ENCODE measurements at regions not wholly inside any gene's neighbourhood (a gene's known extent, or its start where the extent isn't known, plus 50 kb on each side); places are given as distances from the start of the nearest gene placed in this dataset.
"Not testable (repeated sequence)": the region's sequence is repeated elsewhere in the genome, so short reads cannot be mapped to it uniquely, and the experiment has no call there.

GRCh38 chr5:14928661-14929060, 57.1 kb upstream of the ANKH start:
- no CpG with 5 or more reads among the region's 1 CpG for WGBS, 2 donors (ENCODE audit: extremely low coverage in 2 of 2, insufficient read length in 2 of 2, insufficient replicate concordance in 1 of 2)

GRCh38 chr5:14925326-14925725, 53.7 kb upstream of the ANKH start:
- H3K18ac ChIP-seq (ENCODE audit: low read length), result no peak overlapping the region
- no peak for DNase-seq (ENCODE audit: low spot score)
- no peak overlapping the region for H3K23ac ChIP-seq (ENCODE audit: low read depth, low read length, poor library complexity)
- no peak overlapping the region for H2BK15ac ChIP-seq (ENCODE audit: low read length)
- H3K36me3 ChIP-seq (replicated peaks in 1 of 2; ENCODE audit: control insufficient read depth in 2 of 2, insufficient read depth in 2 of 2, low read length in 2 of 2), result no peaks in the 10 kb centered on the region
- H3K79me1 ChIP-seq (ENCODE audit: low read depth, low read length), result no peaks in the 10 kb centered on the region
- H4K8ac ChIP-seq (ENCODE audit: low read depth, low read length), result no peak overlapping the region
- H3K27me3 ChIP-seq (ENCODE audit: control insufficient read depth in 3 of 3, insufficient read depth in 3 of 3, low read depth in 1 of 3, low read length in 3 of 3), result peaks cover 0 to under 1% (median 0%) of the 10 kb centered on the region in 3 experiments
- no peak overlapping the region for H4K91ac ChIP-seq (ENCODE audit: low read depth, low read length, poor library complexity)
- H2BK5ac ChIP-seq (ENCODE audit: low read length), result no peak overlapping the region
- H3K4me2 ChIP-seq (ENCODE audit: insufficient read depth, low read length, poor library complexity, severe bottlenecking), result no peak overlapping the region
- H3K27ac ChIP-seq (replicated peaks; ENCODE audit: low read length), result no peak overlapping the region
- no peaks in the 10 kb centered on the region for H3K9me3 ChIP-seq (replicated peaks in 1 of 2; ENCODE audit: control insufficient read depth in 2 of 2, insufficient read depth in 1 of 2, low read depth in 1 of 2, low read length in 2 of 2)
- no peak overlapping the region for H3K14ac ChIP-seq (ENCODE audit: low read length)
- no peak overlapping the region for H2AFZ ChIP-seq (ENCODE audit: low read length)
- H3K4me1 ChIP-seq (ENCODE audit: control insufficient read depth in 2 of 2, insufficient read depth in 1 of 2, low read depth in 1 of 2, low read length in 2 of 2), result peaks cover 2 to 3% of the 10 kb centered on the region in 2 donors
- no peak overlapping the region for H2AK5ac ChIP-seq (ENCODE audit: low read depth, low read length)
- H3K4me3 ChIP-seq (ENCODE audit: low read length in 2 of 2), result no peak overlapping the region
- no peak overlapping the region for H2BK12ac ChIP-seq (ENCODE audit: low read length)
- H3K4ac ChIP-seq (ENCODE audit: low read length), result no peak overlapping the region
- no CpG with 5 or more reads among the region's 3 CpGs for WGBS, 2 donors (ENCODE audit: extremely low coverage in 2 of 2, insufficient read length in 2 of 2, insufficient replicate concordance in 1 of 2)
- H2BK120ac ChIP-seq (ENCODE audit: low read depth, low read length), result no peak overlapping the region
- H3K9ac ChIP-seq (ENCODE audit: low read depth, low read length, poor library complexity), result no peak overlapping the region

More at GRCh38 chr5:14928661-14929060, 57.1 kb upstream of the ANKH start:
- no peak overlapping the region for H2BK15ac ChIP-seq (ENCODE audit: low read length)
- H2AFZ ChIP-seq (ENCODE audit: low read length), result no peak overlapping the region
- no peak overlapping the region for H2BK12ac ChIP-seq (ENCODE audit: low read length)
- no peak overlapping the region for H4K91ac ChIP-seq (ENCODE audit: low read depth, low read length, poor library complexity)
- no peak overlapping the region for H3K4me3 ChIP-seq (ENCODE audit: low read length in 2 of 2)
- no peaks in the 10 kb centered on the region for H3K9me3 ChIP-seq (replicated peaks in 1 of 2; ENCODE audit: control insufficient read depth in 2 of 2, insufficient read depth in 1 of 2, low read depth in 1 of 2, low read length in 2 of 2)
- no peak overlapping the region for H3K14ac ChIP-seq (ENCODE audit: low read length)
- H3K23ac ChIP-seq (ENCODE audit: low read depth, low read length, poor library complexity), result no peak overlapping the region
- no peak overlapping the region for H2AK5ac ChIP-seq (ENCODE audit: low read depth, low read length)
- H3K4me1 ChIP-seq (ENCODE audit: control insufficient read depth in 2 of 2, insufficient read depth in 1 of 2, low read depth in 1 of 2, low read length in 2 of 2), result peaks cover 2 to 3% of the 10 kb centered on the region in 2 donors
- no peak overlapping the region for H2BK5ac ChIP-seq (ENCODE audit: low read length)
- H3K27ac ChIP-seq (replicated peaks; ENCODE audit: low read length), result no peak overlapping the region
- H3K79me1 ChIP-seq (ENCODE audit: low read depth, low read length), result no peaks in the 10 kb centered on the region
- H3K9ac ChIP-seq (ENCODE audit: low read depth, low read length, poor library complexity), result no peak overlapping the region
- H4K8ac ChIP-seq (ENCODE audit: low read depth, low read length), result no peak overlapping the region
- H3K27me3 ChIP-seq (ENCODE audit: control insufficient read depth in 3 of 3, insufficient read depth in 3 of 3, low read depth in 1 of 3, low read length in 3 of 3), result no peaks in the 10 kb centered on the region
- no peak overlapping the region for H3K4ac ChIP-seq (ENCODE audit: low read length)
- no peak overlapping the region for H3K4me2 ChIP-seq (ENCODE audit: insufficient read depth, low read length, poor library complexity, severe bottlenecking)
- H3K36me3 ChIP-seq (replicated peaks in 1 of 2; ENCODE audit: control insufficient read depth in 2 of 2, insufficient read depth in 2 of 2, low read length in 2 of 2), result no peaks in the 10 kb centered on the region
- no peak overlapping the region for H2BK120ac ChIP-seq (ENCODE audit: low read depth, low read length)
- no peak for DNase-seq (ENCODE audit: low spot score)
- no peak overlapping the region for H3K18ac ChIP-seq (ENCODE audit: low read length)

DNA sequence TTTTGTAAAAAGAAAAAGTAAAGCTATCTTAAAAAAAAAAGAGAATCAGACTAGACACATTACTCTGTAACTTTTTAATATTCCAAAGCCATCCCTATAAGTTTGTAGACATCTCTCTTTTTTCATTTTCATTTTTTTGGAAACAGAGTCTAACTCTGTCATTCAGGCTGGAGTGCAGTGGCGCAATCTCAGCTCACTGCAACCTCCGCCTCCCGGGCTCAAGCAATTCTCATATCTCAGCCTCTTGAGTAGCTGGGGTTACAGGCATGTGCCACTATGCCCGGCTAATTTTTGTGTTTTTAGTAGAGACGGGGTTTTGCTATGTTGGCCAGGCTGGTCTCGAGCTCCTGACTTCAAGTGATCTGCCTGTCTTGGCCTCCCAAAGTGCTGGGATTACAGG, 51.4 kb upstream of the ANKH start:
- no CpG with 5 or more reads among the region's 6 CpGs for WGBS, 2 donors (ENCODE audit: extremely low coverage in 2 of 2, insufficient read length in 2 of 2, insufficient replicate concordance in 1 of 2)
- H3K4me2 ChIP-seq (ENCODE audit: insufficient read depth, low read length, poor library complexity, severe bottlenecking); H3K23ac ChIP-seq (ENCODE audit: low read depth, low read length, poor library complexity); H3K4me3 ChIP-seq (ENCODE audit: low read length in 2 of 2); H2AK5ac ChIP-seq (ENCODE audit: low read depth, low read length); H2AFZ ChIP-seq (ENCODE audit: low read length); H3K9me3 ChIP-seq (replicated peaks in 1 of 2; ENCODE audit: control insufficient read depth in 2 of 2, insufficient read depth in 1 of 2, low read depth in 1 of 2, low read length in 2 of 2); H3K4ac ChIP-seq (ENCODE audit: low read length); H3K18ac ChIP-seq (ENCODE audit: low read length); H2BK5ac ChIP-seq (ENCODE audit: low read length); H3K36me3 ChIP-seq (replicated peaks in 1 of 2; ENCODE audit: control insufficient read depth in 2 of 2, insufficient read depth in 2 of 2, low read length in 2 of 2); H3K4me1 ChIP-seq (ENCODE audit: control insufficient read depth in 2 of 2, insufficient read depth in 1 of 2, low read depth in 1 of 2, low read length in 2 of 2); DNase-seq (ENCODE audit: low spot score); H3K9ac ChIP-seq (ENCODE audit: low read depth, low read length, poor library complexity); H3K14ac ChIP-seq (ENCODE audit: low read length); H4K91ac ChIP-seq (ENCODE audit: low read depth, low read length, poor library complexity); H2BK120ac ChIP-seq (ENCODE audit: low read depth, low read length); H3K27ac ChIP-seq (replicated peaks; ENCODE audit: low read length); H4K8ac ChIP-seq (ENCODE audit: low read depth, low read length); H2BK15ac ChIP-seq (ENCODE audit: low read length); H3K79me1 ChIP-seq (ENCODE audit: low read depth, low read length); H2BK12ac ChIP-seq (ENCODE audit: low read length): not testable (repeated sequence)
- peaks cover 0 to 11% (median 0%) of the 10 kb centered on the region in 3 experiments for H3K27me3 ChIP-seq (ENCODE audit: control insufficient read depth in 3 of 3, insufficient read depth in 3 of 3, low read depth in 1 of 3, low read length in 3 of 3)

GRCh38 chr5:14922456-14922855, 50.9 kb upstream of the ANKH start:
- Histone ChIP-seq H4K8ac (ENCODE audit: low read depth, low read length) (no peak overlapping the region), H2BK5ac (ENCODE audit: low read length) (no peak overlapping the region), H3K14ac (ENCODE audit: low read length) (no peak overlapping the region), H3K23ac (ENCODE audit: low read depth, low read length, poor library complexity) (no peak overlapping the region), H4K91ac (ENCODE audit: low read depth, low read length, poor library complexity) (no peak overlapping the region), H2AFZ (ENCODE audit: low read length) (no peak overlapping the region), H3K4me2 (ENCODE audit: insufficient read depth, low read length, poor library complexity, severe bottlenecking) (no peak overlapping the region), H3K18ac (ENCODE audit: low read length) (no peak overlapping the region), H3K27me3 (ENCODE audit: control insufficient read depth in 3 of 3, insufficient read depth in 3 of 3, low read depth in 1 of 3, low read length in 3 of 3) (peaks cover 0 to 11% (median 0%) of the 10 kb centered on the region in 3 experiments), H3K9me3 (replicated peaks in 1 of 2; ENCODE audit: control insufficient read depth in 2 of 2, insufficient read depth in 1 of 2, low read depth in 1 of 2, low read length in 2 of 2) (no peaks in the 10 kb centered on the region), H2BK120ac (ENCODE audit: low read depth, low read length) (no peak overlapping the region), H2AK5ac (ENCODE audit: low read depth, low read length) (no peak overlapping the region), H3K4ac (ENCODE audit: low read length) (no peak overlapping the region), H3K27ac (replicated peaks; ENCODE audit: low read length) (no peak overlapping the region), H3K9ac (ENCODE audit: low read depth, low read length, poor library complexity) (no peak overlapping the region), H3K36me3 (replicated peaks in 1 of 2; ENCODE audit: control insufficient read depth in 2 of 2, insufficient read depth in 2 of 2, low read length in 2 of 2) (no peaks in the 10 kb centered on the region), H3K79me1 (ENCODE audit: low read depth, low read length) (no peaks in the 10 kb centered on the region), H2BK12ac (ENCODE audit: low read length) (no peak overlapping the region), H3K4me3 (ENCODE audit: low read length in 2 of 2) (no peak overlapping the region), H3K4me1 (ENCODE audit: control insufficient read depth in 2 of 2, insufficient read depth in 1 of 2, low read depth in 1 of 2, low read length in 2 of 2) (peaks cover 2 to 3% of the 10 kb centered on the region in 2 donors), H2BK15ac (ENCODE audit: low read length) (no peak overlapping the region)
- WGBS, 2 donors (ENCODE audit: extremely low coverage in 2 of 2, insufficient read length in 2 of 2, insufficient replicate concordance in 1 of 2), result no CpG with 5 or more reads among the region's 9 CpGs
- no peak for DNase-seq (ENCODE audit: low spot score)

Measured in neuronal stem cell (in vitro differentiated cells).